Lower leg skin (tissue), 4 donors: ENCODE measurements at regions not wholly inside any gene's neighbourhood (a gene's known extent, or its start where the extent isn't known, plus 50 kb on each side); places are given as distances from the start of the nearest gene placed in this dataset.

Experiments
- DNase-seq, 2 donors: peaks; one replicate each; pipeline ENCODE4 v3.0.0-alpha.2; 2019; ENCODE audit warnings: low spot score in 2 of 2
- H3K4me3 ChIP-seq: fragments of 200-600 bp; sonication (generic); 2 replicates; pipeline ENCODE4 v1.5.1; 2017; ENCODE audit warnings: mild to moderate bottlenecking, low read depth; ENCODE audit not compliant: poor library complexity, severe bottlenecking
- CTCF ChIP-seq, 3 donors: fragments of 450-650 bp; IDR thresholded peaks; one replicate each; pipeline ENCODE4 v1.5.1; 2016; ENCODE audit warnings: antibody characterized with exemption in 3 of 3, mild to moderate bottlenecking in 3 of 3, moderate library complexity in 2 of 3
- POLR2A ChIP-seq, 2 donors: fragments of 450-650 bp; IDR thresholded peaks; one replicate each; pipeline ENCODE4 v1.6.1; 2016 to 2017; ENCODE audit warnings: antibody characterized with exemption in 2 of 2, mild to moderate bottlenecking in 1 of 2, moderate library complexity in 1 of 2
- WGBS, 2 donors: methylation state at CpG; one replicate each; pipeline ENCODE4 v1.1.5; 2018; 5-methylcytosine and 5-hydroxymethylcytosine counted together
- intact Hi-C: fragments of 100-400 bp; cut with DNase I; formaldehyde crosslinking; loops from one replicate; pipeline ENCODE4 v1.15.0; 2023; ENCODE audit warnings: low total_unique reads

- H3K4me3 ChIP-seq, result no peak overlapping the region
- intact Hi-C loops, result no loop called here
- TF ChIP-seq POLR2A (IDR thresholded peaks at IDR 0.05) (no peak), CTCF (IDR thresholded peaks at IDR 0.05) (no peak)
- WGBS, 2 donors, result 51 to 54% methylated on average over 8 of the region's 8 CpGs
- DNase-seq, result no peak
Measured at GRCh38 chr15:66936861-66937582, 128.4 kb upstream of the SMAD3 start.

GRCh38 chr15:66937588-66937987 is 127.8 kb upstream of the SMAD3 start:
- DNase-seq, result peak in 1 of 2 donors; percentile 43

GRCh38 chr15:66938114-66938830 is 127.1 kb upstream of the SMAD3 start:
- peak in 1 of 2 donors; percentile 9 for DNase-seq
- intact Hi-C loops, result no loop called here
- 87 to 90% methylated on average over 3 of the region's 3 CpGs for WGBS, 2 donors
- H3K4me3 ChIP-seq, result no peak overlapping the region
- TF ChIP-seq POLR2A (IDR thresholded peaks at IDR 0.05), result no peak
- TF ChIP-seq CTCF (IDR thresholded peaks at IDR 0.05), result no peak

More at GRCh38 chr15:66937588-66937987, 127.8 kb upstream of the SMAD3 start:
- WGBS, 2 donors, result 94 to 98% methylated on average over 3 of the region's 3 CpGs
- no peak overlapping the region for H3K4me3 ChIP-seq
- TF ChIP-seq CTCF (IDR thresholded peaks at IDR 0.05) (no peak), POLR2A (IDR thresholded peaks at IDR 0.05) (no peak)
- intact Hi-C loops, result no loop called here

DNA sequence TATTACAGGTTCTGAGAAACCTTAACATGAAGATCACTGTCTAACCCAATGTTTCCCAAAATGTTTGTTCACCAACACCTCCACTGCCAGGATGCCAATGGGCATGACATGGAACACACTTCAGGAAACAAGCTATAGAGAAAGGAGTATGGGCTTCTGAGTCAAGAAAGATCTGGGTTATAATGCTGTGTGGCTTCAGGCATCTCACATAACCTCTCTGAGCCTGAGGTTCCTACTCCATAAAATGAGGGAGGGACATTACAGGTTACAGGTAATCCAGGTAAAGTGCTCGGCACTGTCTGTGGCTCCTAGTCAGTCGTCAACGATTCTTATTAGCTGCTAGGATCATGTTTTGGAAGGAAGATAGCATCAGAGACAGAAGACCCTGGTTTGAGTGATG is 126.4 kb upstream of the SMAD3 start:
- no peak overlapping the region for H3K4me3 ChIP-seq
- 93 to 98% methylated on average over 3 of the region's 3 CpGs for WGBS, 2 donors
- TF ChIP-seq CTCF (IDR thresholded peaks at IDR 0.05) (no peak), POLR2A (IDR thresholded peaks at IDR 0.05) (no peak)
- peak in 1 of 2 donors; percentile 3 for DNase-seq
- intact Hi-C loops, result no loop called here

GRCh38 chr15:66939451-66940023 is 125.9 kb upstream of the SMAD3 start:
- DNase-seq, result peak in 1 of 2 donors; percentile 64
- 90 to 91% methylated on average over 8 of the region's 8 CpGs for WGBS, 2 donors
- intact Hi-C loops, result loop anchor here (10.0 kb wide), 1 partner anchor 885 kb away; the partner anchor contains the start of gene SKOR1
- H3K4me3 ChIP-seq, result no peak overlapping the region
- TF ChIP-seq CTCF (IDR thresholded peaks at IDR 0.05), result no peak
- no peak for TF ChIP-seq POLR2A (IDR thresholded peaks at IDR 0.05)
